ENCODE measurements at regions not wholly inside any gene's neighbourhood (a gene's known extent, or its start where the extent isn't known, plus 50 kb on each side); places are given as distances from the start of the nearest gene placed in this dataset.
"Not testable (repeated sequence)": the region's sequence is repeated elsewhere in the genome, so short reads cannot be mapped to it uniquely, and the experiment has no call there.

- DNase-seq = no peak
Measured at GRCh38 chr13:39895254-39895653, 239.8 kb downstream of the COG6 start.

GRCh38 chr13:39897636-39898035, 242.2 kb downstream of the COG6 start:
- no peak for DNase-seq

GRCh38 chr13:39900106-39900750, 244.8 kb downstream of the COG6 start:
- DNase-seq = peak; percentile 16

- DNase-seq = no peak
Measured at GRCh38 chr13:39904959-39905358, 249.5 kb downstream of the COG6 start.

- no peak for DNase-seq
Measured at GRCh38 chr13:39909634-39910033, 254.2 kb downstream of the COG6 start.

- no peak for DNase-seq
Measured at GRCh38 chr13:39910041-39910440, 254.6 kb downstream of the COG6 start.

- peak; percentile 19 for DNase-seq
Measured at GRCh38 chr13:39910833-39911232, 255.4 kb downstream of the COG6 start.

- no peak for DNase-seq
Measured at GRCh38 chr13:39913339-39913738, 257.9 kb downstream of the COG6 start.

- DNase-seq = no peak
Measured at GRCh38 chr13:39913928-39914327, 258.5 kb downstream of the COG6 start.

GRCh38 chr13:39915418-39915817, 260.0 kb downstream of the COG6 start:
- DNase-seq = no peak

GRCh38 chr13:39916330-39916729, 260.9 kb downstream of the COG6 start:
- no peak for DNase-seq

GRCh38 chr13:39918620-39919236, 263.3 kb downstream of the COG6 start:
- DNase-seq = no peak

GRCh38 chr13:39920613-39921012, 265.2 kb downstream of the COG6 start:
- DNase-seq = no peak

GRCh38 chr13:39926345-39926744, 270.9 kb downstream of the COG6 start:
- DNase-seq = no peak

GRCh38 chr13:39928261-39928660, 272.8 kb downstream of the COG6 start:
- DNase-seq = peak; percentile 82

- DNase-seq = no peak
Measured at GRCh38 chr13:39929583-39929982, 274.1 kb downstream of the COG6 start.

GRCh38 chr13:39930060-39930459, 274.6 kb downstream of the COG6 start:
- no peak for DNase-seq

GRCh38 chr13:39930544-39931444, 275.3 kb downstream of the COG6 start:
- DNase-seq = peak; percentile 66

GRCh38 chr13:39931505-39931904, 276.0 kb downstream of the COG6 start:
- DNase-seq = peak; percentile 61

GRCh38 chr13:39932514-39932913, 277.1 kb downstream of the COG6 start:
- not testable (repeated sequence) for DNase-seq

- no peak for DNase-seq
Measured at GRCh38 chr13:39935155-39935554, 279.7 kb downstream of the COG6 start.

GRCh38 chr13:39938596-39938995, 283.1 kb downstream of the COG6 start:
- DNase-seq = peak; percentile 53

GRCh38 chr13:39941236-39941635, 285.8 kb downstream of the COG6 start:
- no peak for DNase-seq

Data from eye (tissue), 1 donor.